IPS-15b (cell line): ENCODE measurements at regions not wholly inside any gene's neighbourhood (a gene's known extent, or its start where the extent isn't known, plus 50 kb on each side); places are given as distances from the start of the nearest gene placed in this dataset.

Experiments used
- H3K27me3 ChIP-seq: one replicate; pipeline ENCODE4 v1.6.1; 2013; ENCODE audit warnings: low read length; ENCODE audit not compliant: control insufficient read depth, insufficient read depth
- H3K36me3 ChIP-seq: one replicate; pipeline ENCODE4 v1.6.1; 2013; ENCODE audit warnings: low read length; ENCODE audit not compliant: control insufficient read depth, insufficient read depth
- H3K4me1 ChIP-seq: one replicate; pipeline ENCODE4 v1.6.1; 2013; ENCODE audit warnings: mild to moderate bottlenecking, low read length; ENCODE audit not compliant: control insufficient read depth, insufficient read depth
- H3K4me3 ChIP-seq: one replicate; pipeline ENCODE4 v1.5.1; 2013; ENCODE audit warnings: low read depth, low read length
- H3K9ac ChIP-seq: one replicate; pipeline ENCODE4 v1.6.1; 2013; ENCODE audit warnings: low read depth, mild to moderate bottlenecking, low read length
- H3K9me3 ChIP-seq: one replicate; pipeline ENCODE4 v1.6.1; 2013; ENCODE audit warnings: mild to moderate bottlenecking, low read length; ENCODE audit not compliant: control insufficient read depth, insufficient read depth

DNA sequence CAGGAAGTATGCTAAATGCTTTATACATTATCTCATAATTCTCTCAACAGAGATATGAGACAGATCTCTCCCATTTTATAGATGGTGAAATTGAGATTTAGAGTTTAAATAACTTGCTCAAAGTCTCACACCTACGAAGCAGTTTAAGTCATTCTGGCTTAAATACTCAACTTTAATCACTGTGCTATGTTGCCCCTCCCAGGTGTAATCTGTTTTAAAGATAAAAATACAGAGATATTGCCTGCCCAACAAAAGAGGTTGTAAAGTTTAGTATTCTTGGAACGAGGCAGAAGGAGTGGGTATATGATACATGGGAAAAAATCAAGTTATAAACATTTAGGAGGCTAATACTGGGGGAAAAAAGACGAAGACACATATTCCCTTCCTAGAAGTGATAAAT, 156.8 kb upstream of the LRIG3 start:
- Histone ChIP-seq H3K36me3 (no peaks in the 10 kb centered on the region), H3K4me3 (no peak overlapping the region), H3K4me1 (no peaks in the 10 kb centered on the region), H3K9me3 (no peaks in the 10 kb centered on the region), H3K27me3 (no peaks in the 10 kb centered on the region), H3K9ac (no peak overlapping the region)

DNA sequence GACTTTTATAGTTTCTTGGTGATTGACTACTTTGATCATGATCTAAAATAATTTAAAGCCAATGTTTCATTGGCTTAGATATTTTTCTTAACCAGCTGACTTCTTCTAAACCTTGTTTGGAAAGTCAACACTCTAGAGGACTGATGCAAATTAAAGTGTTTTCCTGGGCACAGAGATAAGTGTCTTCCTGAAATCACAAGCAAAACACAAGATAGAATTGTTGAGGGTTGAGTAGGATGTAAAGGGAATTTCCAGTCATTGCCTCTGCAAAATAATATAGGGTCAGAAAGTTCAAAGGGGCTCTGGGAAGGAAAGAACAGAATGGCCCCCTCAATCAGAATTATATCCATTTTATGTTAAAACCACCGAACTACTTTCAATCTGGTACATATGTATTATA, 156.3 kb upstream of the LRIG3 start:
- Histone ChIP-seq H3K9ac (no peak overlapping the region), H3K4me3 (no peak overlapping the region), H3K36me3 (no peaks in the 10 kb centered on the region), H3K27me3 (no peaks in the 10 kb centered on the region), H3K9me3 (no peaks in the 10 kb centered on the region), H3K4me1 (no peaks in the 10 kb centered on the region)

DNA sequence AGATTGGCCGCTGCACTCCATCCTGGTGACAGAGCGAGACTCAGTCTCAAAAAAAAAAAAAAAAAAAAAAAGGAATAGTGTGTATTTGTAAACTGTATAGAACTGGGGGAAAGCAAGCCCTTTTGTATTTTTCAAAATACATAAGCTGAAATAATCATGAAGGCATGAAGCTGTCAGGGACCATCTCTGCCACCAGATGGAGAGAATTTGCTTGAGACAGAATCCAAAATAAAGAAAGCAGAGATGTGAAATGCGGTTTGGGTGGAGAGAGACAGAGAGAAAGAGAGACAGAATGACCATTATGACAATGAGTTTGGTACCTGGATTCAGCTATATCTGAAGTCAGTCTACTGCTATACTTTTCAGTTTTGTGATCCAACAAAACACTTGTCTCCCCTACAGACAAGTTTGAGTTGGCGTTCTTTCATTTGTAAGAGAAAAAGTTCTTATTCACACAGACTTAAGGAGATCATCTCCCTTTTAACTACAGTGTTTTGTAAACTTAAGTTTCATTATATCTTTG, 155.7 kb upstream of the LRIG3 start:
- H3K4me1 ChIP-seq, result no peaks in the 10 kb centered on the region
- no peaks in the 10 kb centered on the region for H3K9me3 ChIP-seq
- no peaks in the 10 kb centered on the region for H3K27me3 ChIP-seq
- no peaks in the 10 kb centered on the region for H3K36me3 ChIP-seq
- H3K9ac ChIP-seq, result no peak overlapping the region
- no peak overlapping the region for H3K4me3 ChIP-seq

DNA sequence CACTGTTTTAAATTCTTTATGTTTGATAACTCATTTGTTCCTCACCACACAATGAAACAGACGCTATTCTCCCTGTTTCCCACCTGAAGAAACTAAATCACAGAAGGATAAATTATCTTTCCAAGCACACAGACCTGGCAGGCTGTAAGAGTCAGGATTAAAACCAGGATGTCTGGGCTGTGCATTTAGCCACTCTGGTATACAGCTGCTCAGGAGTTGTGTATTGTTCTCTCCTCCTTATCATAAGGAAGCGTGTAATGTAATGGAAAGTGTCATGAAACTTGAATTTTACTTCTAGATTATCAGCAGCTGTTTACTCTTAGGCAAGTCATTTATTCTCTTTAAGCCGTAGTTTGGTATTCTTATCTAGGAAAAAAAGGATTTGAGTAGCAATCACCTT, 154.8 kb upstream of the LRIG3 start:
- Histone ChIP-seq H3K27me3 (no peaks in the 10 kb centered on the region), H3K9ac (no peak overlapping the region), H3K36me3 (no peaks in the 10 kb centered on the region), H3K4me3 (no peak overlapping the region), H3K9me3 (no peaks in the 10 kb centered on the region), H3K4me1 (no peaks in the 10 kb centered on the region)

DNA sequence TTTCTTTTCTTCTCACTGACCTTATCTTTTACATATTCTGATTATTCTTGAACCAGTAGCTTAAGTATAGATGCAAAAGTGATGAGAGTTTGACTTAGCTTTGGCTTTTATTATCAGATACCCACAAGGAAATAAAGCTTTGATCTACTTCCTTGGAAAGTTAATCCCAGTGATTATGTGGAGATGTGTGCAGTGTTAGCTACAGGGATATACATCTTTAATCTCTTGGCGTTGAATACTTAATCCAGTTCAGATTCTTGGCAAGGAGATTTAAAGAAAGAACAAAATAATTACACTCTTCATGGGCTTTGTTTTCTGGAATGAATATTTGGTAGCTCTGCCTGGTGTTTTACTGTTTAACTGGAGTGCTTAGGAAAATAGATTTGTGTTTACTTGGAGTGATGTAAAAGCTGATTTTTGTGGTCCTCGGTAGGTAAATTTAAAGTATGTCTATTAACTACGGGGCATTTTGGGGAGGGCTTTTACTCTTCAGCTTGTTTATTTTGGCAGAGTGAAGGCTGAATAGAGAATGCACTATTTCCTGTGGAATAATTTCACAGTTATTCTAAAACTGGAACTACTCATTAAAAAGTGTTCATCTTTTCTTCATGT, 150.1 kb upstream of the LRIG3 start:
- Histone ChIP-seq H3K36me3 (no peaks in the 10 kb centered on the region), H3K9ac (no peak overlapping the region), H3K9me3 (no peaks in the 10 kb centered on the region), H3K27me3 (no peaks in the 10 kb centered on the region), H3K4me3 (no peak overlapping the region), H3K4me1 (no peaks in the 10 kb centered on the region)

DNA sequence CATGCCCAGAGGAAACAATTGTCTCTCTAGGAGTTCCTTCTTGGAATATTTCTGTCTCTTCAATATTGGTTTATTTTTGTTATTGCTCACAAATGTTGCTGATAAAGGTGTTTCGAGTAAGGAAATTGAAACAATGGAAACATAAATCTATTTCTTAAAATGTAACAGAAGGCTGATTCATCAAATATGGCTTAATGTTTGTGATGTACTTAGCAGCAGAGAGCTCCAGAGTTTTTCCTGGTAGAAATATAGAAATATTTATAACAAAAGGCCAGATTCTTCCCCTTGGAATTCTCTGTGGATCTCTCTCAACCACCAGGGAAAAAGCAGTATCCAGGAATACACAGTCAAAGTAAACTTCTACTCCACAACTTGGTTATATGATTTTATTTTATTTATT, 149.2 kb upstream of the LRIG3 start:
- H3K4me3 ChIP-seq, result no peak overlapping the region
- no peaks in the 10 kb centered on the region for H3K36me3 ChIP-seq
- no peaks in the 10 kb centered on the region for H3K27me3 ChIP-seq
- H3K4me1 ChIP-seq, result no peaks in the 10 kb centered on the region
- H3K9me3 ChIP-seq, result no peaks in the 10 kb centered on the region
- H3K9ac ChIP-seq, result no peak overlapping the region

DNA sequence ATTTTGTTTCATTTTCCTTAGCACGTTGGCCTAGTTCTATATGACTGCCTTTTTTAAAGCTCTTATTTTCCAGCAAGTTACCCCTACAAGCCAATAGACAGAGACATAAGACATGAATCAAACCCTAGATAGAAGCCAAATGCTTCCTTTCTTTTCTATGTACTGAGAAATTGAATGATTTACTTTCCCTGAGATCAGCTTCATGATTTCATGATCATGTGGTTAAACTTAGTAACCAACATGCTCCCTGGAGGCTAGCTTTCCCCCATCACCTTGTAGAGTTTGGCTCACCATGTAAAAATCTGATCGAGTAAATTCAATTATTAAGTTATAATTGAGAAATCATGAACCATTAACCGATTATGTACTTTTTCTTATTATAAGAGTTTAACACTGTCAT, 148.1 kb upstream of the LRIG3 start:
- H3K36me3 ChIP-seq, result no peaks in the 10 kb centered on the region
- H3K4me3 ChIP-seq, result no peak overlapping the region
- H3K27me3 ChIP-seq, result no peaks in the 10 kb centered on the region
- no peaks in the 10 kb centered on the region for H3K9me3 ChIP-seq
- H3K9ac ChIP-seq, result no peak overlapping the region
- H3K4me1 ChIP-seq, result no peaks in the 10 kb centered on the region

DNA sequence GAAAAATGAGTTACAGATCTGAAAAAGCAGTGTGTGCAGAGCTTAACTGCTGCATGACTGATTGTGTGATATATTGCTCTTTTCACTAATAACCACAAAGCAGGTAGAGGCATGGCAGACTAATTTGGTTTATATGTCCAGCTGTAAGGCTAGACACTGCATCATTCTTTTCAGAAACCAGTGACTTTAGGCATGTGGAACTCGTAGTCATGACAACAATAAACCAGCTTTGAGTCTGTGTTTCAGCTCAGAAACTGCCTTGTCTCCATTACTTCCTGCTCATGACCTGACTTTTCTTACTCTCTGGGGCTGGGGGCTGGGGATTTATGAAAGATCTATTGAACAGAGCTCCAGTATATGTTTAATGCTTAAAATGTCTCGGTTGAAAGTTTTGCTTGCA, 146.8 kb upstream of the LRIG3 start:
- no peak overlapping the region for H3K4me3 ChIP-seq
- H3K9ac ChIP-seq, result no peak overlapping the region
- no peaks in the 10 kb centered on the region for H3K9me3 ChIP-seq
- no peaks in the 10 kb centered on the region for H3K27me3 ChIP-seq
- no peaks in the 10 kb centered on the region for H3K36me3 ChIP-seq
- H3K4me1 ChIP-seq, result no peaks in the 10 kb centered on the region

DNA sequence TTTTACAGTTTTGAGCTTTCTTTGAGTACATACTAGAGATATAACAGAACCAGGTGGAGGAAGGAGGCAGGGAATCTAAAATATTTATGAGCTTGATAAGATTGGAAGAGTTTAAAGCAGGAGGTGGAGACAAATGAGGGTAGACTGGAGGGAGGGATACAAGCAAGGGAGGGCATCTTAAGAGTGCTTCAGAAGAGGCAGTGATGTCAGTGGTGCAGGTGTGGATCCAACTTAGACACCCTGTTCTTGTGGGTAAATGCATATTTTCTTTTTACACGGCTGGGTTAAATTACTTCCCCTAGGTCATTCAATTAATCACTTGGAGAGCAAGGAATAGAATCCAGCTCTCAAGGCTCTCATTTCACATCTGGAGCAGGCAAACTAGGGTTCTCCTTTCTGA, 146.1 kb upstream of the LRIG3 start:
- no peaks in the 10 kb centered on the region for H3K36me3 ChIP-seq
- no peaks in the 10 kb centered on the region for H3K9me3 ChIP-seq
- H3K27me3 ChIP-seq, result no peaks in the 10 kb centered on the region
- H3K4me1 ChIP-seq, result no peaks in the 10 kb centered on the region
- no peak overlapping the region for H3K4me3 ChIP-seq
- no peak overlapping the region for H3K9ac ChIP-seq

DNA sequence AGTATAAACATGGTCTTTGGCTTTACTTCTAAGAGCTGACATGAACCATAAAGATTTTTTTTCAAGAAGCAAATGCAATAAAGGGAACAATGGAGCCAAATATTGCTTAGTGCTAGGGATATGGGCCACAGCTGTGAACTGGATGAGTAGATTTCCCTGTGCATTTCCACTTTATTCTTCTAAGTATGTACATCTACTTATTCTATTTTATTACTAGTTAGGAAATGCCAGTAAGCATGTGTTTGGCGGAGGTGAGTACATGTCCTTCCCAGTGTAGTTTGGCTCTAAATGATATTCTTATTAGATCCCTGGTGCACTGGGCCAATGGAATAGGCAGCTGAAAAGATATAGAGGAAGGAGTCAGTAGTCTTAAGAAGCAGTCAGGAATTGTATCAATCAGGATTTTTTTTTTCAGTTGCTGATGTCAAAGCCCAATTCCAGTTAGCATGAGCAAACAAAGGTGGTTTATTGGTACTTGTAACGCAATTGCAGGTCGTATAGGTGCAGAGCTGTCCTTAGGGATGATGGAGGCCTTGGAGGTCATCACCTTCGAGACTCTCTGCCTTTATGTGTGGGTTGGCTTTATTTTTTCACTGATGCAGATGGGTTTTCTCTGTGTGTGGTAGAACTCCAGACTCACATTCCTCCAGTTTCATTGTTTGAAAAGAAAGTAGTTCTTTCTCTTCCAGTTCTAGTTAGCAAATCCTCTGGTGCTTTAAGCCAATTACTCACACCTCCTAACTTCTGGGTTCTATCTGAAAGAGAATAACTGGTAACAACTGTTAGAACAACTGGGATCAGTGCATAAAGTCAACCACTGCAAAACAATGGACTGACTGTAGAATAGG, 139.0 kb upstream of the LRIG3 start:
- Histone ChIP-seq H3K4me1 (no peaks in the 10 kb centered on the region), H3K4me3 (no peak overlapping the region), H3K36me3 (no peaks in the 10 kb centered on the region), H3K27me3 (no peaks in the 10 kb centered on the region), H3K9me3 (no peaks in the 10 kb centered on the region), H3K9ac (no peak overlapping the region)

DNA sequence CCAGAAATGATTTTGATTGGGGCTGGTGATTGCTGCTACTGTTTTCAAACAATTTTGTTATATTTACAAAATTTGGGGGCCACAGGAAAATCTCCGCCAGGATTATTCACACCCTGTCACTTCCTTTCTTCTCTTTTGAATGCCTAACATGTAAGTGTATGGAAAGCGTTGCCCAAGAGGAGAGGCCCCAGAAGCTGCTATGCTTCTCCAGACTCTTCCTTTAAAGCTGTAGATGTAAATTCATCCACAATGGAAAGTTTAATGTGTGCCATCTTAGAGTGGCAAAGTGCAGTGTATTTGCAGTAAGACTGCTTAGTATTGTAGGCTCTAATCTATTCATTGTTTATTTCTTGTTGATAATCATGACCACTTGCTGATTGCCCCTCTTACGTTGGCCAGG, 136.7 kb upstream of the LRIG3 start:
- Histone ChIP-seq H3K4me1 (no peaks in the 10 kb centered on the region), H3K27me3 (no peaks in the 10 kb centered on the region), H3K36me3 (no peaks in the 10 kb centered on the region), H3K9me3 (no peaks in the 10 kb centered on the region), H3K9ac (no peak overlapping the region), H3K4me3 (no peak overlapping the region)

DNA sequence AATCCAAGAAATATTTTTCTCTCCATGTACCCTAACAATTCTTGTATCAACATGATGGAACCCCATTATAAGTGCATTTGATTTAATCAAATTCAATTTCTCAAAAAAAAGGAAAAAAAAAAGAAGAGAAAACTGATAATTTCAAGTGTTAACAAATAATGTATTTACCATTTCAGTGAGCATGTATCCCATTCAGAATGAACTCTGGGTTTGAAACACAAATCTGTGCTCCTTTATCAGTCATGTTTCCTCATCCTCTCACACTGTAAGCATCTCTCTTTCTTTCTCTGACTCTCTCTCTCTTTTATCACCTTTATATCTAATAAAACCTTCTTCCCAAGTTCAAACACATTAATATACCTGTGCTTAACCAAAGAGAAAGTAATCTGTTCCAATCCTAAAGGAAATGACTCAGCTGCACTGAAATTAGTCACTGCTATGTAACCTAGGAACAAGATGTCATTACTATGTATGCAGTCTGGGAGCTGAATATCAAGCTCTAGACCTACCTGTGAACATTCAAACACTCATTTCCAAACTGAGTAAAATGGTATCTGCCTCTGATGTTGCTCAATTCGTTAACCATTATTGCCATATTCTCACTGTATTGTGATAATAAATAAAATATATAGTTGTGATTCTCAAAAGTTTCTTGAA, 135.0 kb upstream of the LRIG3 start:
- H3K4me1 ChIP-seq, result no peaks in the 10 kb centered on the region
- no peaks in the 10 kb centered on the region for H3K9me3 ChIP-seq
- H3K9ac ChIP-seq, result no peak overlapping the region
- H3K27me3 ChIP-seq, result no peaks in the 10 kb centered on the region
- H3K36me3 ChIP-seq, result no peaks in the 10 kb centered on the region
- H3K4me3 ChIP-seq, result no peak overlapping the region
